Progenitor cell of endocrine pancreas (in vitro differentiated cells): ENCODE measurements at regions not wholly inside any gene's neighbourhood (a gene's known extent, or its start where the extent isn't known, plus 50 kb on each side); places are given as distances from the start of the nearest gene placed in this dataset.

Experiments used
- DNase-seq: peaks from one replicate; pipeline ENCODE4 v3.0.0; 2021; ENCODE audit warnings: low spot score; ENCODE audit not compliant: unreplicated experiment
- H3K27ac Mint-ChIP-seq: 2 replicates; pipeline ENCODE4 v1.8.0; 2021; ENCODE audit warnings: mild to moderate bottlenecking, moderate library complexity, mixed read lengths
- H3K27me3 Mint-ChIP-seq: 2 replicates; pipeline ENCODE4 v1.8.0; 2021; ENCODE audit warnings: mixed read lengths
- H3K36me3 Mint-ChIP-seq: 2 replicates; pipeline ENCODE4 v1.8.0; 2022; ENCODE audit warnings: mixed read lengths; ENCODE audit not compliant: insufficient read depth
- H3K4me1 Mint-ChIP-seq: 2 replicates; pipeline ENCODE4 v1.8.0; 2021; ENCODE audit warnings: low read depth, mixed read lengths
- H3K4me3 Mint-ChIP-seq: 2 replicates; pipeline ENCODE4 v1.8.0; 2021; ENCODE audit warnings: low read depth, mild to moderate bottlenecking, moderate library complexity, mixed read lengths
- H3K9me3 Mint-ChIP-seq: 2 replicates; pipeline ENCODE4 v1.8.0; 2021; ENCODE audit warnings: low read depth, mixed read lengths
- TF ChIP-seq, protein P1 (sequence below): fragments of 200-600 bp; sonication (generic); IDR thresholded peaks from one replicate; pipeline ENCODE4 v1.5.0; 2021; ENCODE audit warnings: antibody characterized with exemption, mild to moderate bottlenecking; ENCODE audit not compliant: unreplicated experiment

DNA sequence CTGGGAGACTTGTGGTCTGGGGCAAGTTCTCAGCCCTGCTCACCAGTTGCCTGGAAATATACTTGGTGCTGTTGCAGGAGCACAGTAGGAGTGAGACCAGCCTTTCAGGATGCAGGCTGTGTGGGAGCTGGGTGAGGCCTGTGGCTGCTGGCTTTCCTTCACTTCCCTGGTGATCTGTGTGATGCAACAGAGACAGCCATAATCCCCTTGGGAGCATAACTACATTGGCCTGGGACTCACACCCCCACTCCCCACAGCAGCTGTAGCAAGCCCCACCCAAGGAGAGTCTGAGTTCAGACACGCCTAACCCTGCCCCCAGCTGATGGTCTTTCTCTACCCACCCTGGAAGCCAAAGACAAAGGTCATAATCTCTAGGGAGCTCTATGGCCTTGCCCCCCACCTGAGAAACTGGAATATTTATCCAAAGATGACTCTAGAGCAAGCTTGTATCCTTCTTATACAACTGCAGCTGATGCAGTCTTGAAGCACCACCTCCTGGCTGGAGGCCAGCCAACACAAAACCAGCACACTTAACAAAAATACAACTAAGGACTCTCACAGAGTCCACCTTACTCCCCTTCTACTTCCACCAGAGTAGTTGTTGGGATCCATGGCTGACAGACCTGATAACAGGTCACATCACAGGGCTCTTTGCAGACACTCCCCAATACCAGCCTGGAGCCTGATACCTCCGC, 190.4 kb upstream of the CPNE8 start:
- TF ChIP-seq, protein P1, sequence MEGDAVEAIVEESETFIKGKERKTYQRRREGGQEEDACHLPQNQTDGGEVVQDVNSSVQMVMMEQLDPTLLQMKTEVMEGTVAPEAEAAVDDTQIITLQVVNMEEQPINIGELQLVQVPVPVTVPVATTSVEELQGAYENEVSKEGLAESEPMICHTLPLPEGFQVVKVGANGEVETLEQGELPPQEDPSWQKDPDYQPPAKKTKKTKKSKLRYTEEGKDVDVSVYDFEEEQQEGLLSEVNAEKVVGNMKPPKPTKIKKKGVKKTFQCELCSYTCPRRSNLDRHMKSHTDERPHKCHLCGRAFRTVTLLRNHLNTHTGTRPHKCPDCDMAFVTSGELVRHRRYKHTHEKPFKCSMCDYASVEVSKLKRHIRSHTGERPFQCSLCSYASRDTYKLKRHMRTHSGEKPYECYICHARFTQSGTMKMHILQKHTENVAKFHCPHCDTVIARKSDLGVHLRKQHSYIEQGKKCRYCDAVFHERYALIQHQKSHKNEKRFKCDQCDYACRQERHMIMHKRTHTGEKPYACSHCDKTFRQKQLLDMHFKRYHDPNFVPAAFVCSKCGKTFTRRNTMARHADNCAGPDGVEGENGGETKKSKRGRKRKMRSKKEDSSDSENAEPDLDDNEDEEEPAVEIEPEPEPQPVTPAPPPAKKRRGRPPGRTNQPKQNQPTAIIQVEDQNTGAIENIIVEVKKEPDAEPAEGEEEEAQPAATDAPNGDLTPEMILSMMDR, result no peak
- no peak overlapping the region for H3K27ac Mint-ChIP-seq
- H3K4me3 Mint-ChIP-seq, result no peak overlapping the region
- peaks cover 4% of the 10 kb centered on the region for H3K9me3 Mint-ChIP-seq
- H3K36me3 Mint-ChIP-seq, result no peaks in the 10 kb centered on the region
- no peaks in the 10 kb centered on the region for H3K4me1 Mint-ChIP-seq
- DNase-seq, result no peak
- H3K27me3 Mint-ChIP-seq, result peaks cover 4% of the 10 kb centered on the region

GRCh38 chr12:39081910-39082309, 176.5 kb upstream of the CPNE8 start:
- H3K27ac Mint-ChIP-seq, result no peak overlapping the region

GRCh38 chr12:39077226-39077625, 171.8 kb upstream of the CPNE8 start:
- Mint-ChIP-seq H3K27ac (no peak overlapping the region), H3K4me3 (no peak overlapping the region), H3K9me3 (no peaks in the 10 kb centered on the region), H3K27me3 (no peaks in the 10 kb centered on the region), H3K4me1 (no peaks in the 10 kb centered on the region), H3K36me3 (no peaks in the 10 kb centered on the region)
- DNase-seq, result no peak
- TF ChIP-seq, protein P1, result no peak

More at GRCh38 chr12:39081910-39082309, 176.5 kb upstream of the CPNE8 start:
- H3K4me3 Mint-ChIP-seq, result no peak overlapping the region
- H3K36me3 Mint-ChIP-seq, result no peaks in the 10 kb centered on the region
- H3K4me1 Mint-ChIP-seq, result no peaks in the 10 kb centered on the region
- no peak for DNase-seq
- H3K9me3 Mint-ChIP-seq, result no peaks in the 10 kb centered on the region
- H3K27me3 Mint-ChIP-seq, result no peaks in the 10 kb centered on the region
- TF ChIP-seq, protein P1, result no peak

DNA sequence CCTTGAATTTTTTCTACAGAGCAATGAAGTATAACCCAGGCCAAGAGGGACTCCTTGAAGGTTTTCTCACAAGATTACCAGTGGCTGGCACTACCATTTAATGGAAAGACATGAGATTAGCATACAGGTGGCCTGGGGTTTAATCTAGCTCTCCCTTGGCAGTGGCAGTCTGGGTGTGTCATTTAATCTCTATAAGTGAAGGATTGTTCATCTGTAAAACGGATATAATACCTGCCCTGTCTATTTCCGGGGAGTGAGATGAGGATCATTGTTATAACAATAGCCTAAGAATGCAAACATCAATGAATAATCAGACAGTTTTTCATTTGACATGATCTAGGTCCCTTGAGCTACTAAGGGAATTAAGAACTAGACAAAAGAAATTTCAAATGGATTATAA, 168.7 kb upstream of the CPNE8 start:
- no peak overlapping the region for H3K27ac Mint-ChIP-seq
- no peak for DNase-seq
- H3K27me3 Mint-ChIP-seq, result no peaks in the 10 kb centered on the region
- H3K9me3 Mint-ChIP-seq, result no peaks in the 10 kb centered on the region
- no peaks in the 10 kb centered on the region for H3K4me1 Mint-ChIP-seq
- TF ChIP-seq, protein P1, result no peak
- H3K36me3 Mint-ChIP-seq, result no peaks in the 10 kb centered on the region
- H3K4me3 Mint-ChIP-seq, result no peak overlapping the region

GRCh38 chr12:39072658-39073057, 167.3 kb upstream of the CPNE8 start:
- Mint-ChIP-seq H3K27me3 (no peaks in the 10 kb centered on the region), H3K9me3 (no peaks in the 10 kb centered on the region)
- TF ChIP-seq, protein P1, result no peak

More at GRCh38 chr12:39072658-39073057, 167.3 kb upstream of the CPNE8 start:
- Mint-ChIP-seq H3K27ac (no peak overlapping the region), H3K36me3 (no peaks in the 10 kb centered on the region), H3K4me3 (no peak overlapping the region), H3K4me1 (no peaks in the 10 kb centered on the region)
- DNase-seq, result no peak
